ENCODE measurements at regions not wholly inside any gene's neighbourhood (a gene's known extent, or its start where the extent isn't known, plus 50 kb on each side); places are given as distances from the start of the nearest gene placed in this dataset.

- TF ChIP-seq ZNF274 (IDR thresholded peaks at IDR 0.05; ENCODE audit: low read depth, low read length) (no peak), YY1 (IDR thresholded peaks at IDR 0.05; ENCODE audit: insufficient read depth, insufficient read length) (no peak), SUZ12 (IDR thresholded peaks at IDR 0.05; ENCODE audit: extremely low read depth, insufficient read depth, insufficient read length) (no peak)
Measured at GRCh38 chr3:75035146-75035545, 420.7 kb upstream of the CNTN3 start.

Measured in NT2/D1 (cell line).